ENCODE measurements at regions not wholly inside any gene's neighbourhood (a gene's known extent, or its start where the extent isn't known, plus 50 kb on each side); places are given as distances from the start of the nearest gene placed in this dataset.

- H3K9me3 ChIP-seq, result no peaks in the 10 kb centered on the region
- WGBS, 2 donors, result 63 to 67% methylated on average over 2 of the region's 2 CpGs
- no peak overlapping the region for H3K27ac ChIP-seq
- no peaks in the 10 kb centered on the region for H3K27me3 ChIP-seq
- TF ChIP-seq CTCF (IDR thresholded peaks at IDR 0.05), result no peak
- no peak for TF ChIP-seq POLR2A (IDR thresholded peaks at IDR 0.05)
- H3K4me3 ChIP-seq, result no peak overlapping the region
- no peak for DNase-seq
- intact Hi-C loops (cut with DNase I; ENCODE audit: low total_unique reads), result no loop called here
- H3K36me3 ChIP-seq (ENCODE audit: low read depth, missing control alignments), result no peaks in the 10 kb centered on the region
- H3K4me1 ChIP-seq, result peaks cover 22% of the 10 kb centered on the region
Measured at GRCh38 chr12:123054371-123054770, 73.9 kb downstream of the ARL6IP4 start.

GRCh38 chr12:123051556-123051955 lies 71.1 kb downstream of the ARL6IP4 start:
- no peak overlapping the region for H3K27ac ChIP-seq
- H3K27me3 ChIP-seq, result no peaks in the 10 kb centered on the region
- DNase-seq, result no peak
- no peaks in the 10 kb centered on the region for H3K9me3 ChIP-seq
- no peaks in the 10 kb centered on the region for H3K36me3 ChIP-seq (ENCODE audit: low read depth, missing control alignments)
- intact Hi-C loops (cut with DNase I; ENCODE audit: low total_unique reads), result no loop called here
- H3K4me1 ChIP-seq, result peaks cover 11% of the 10 kb centered on the region
- TF ChIP-seq POLR2A (IDR thresholded peaks at IDR 0.05) (no peak), CTCF (IDR thresholded peaks at IDR 0.05) (no peak)
- H3K4me3 ChIP-seq, result no peak overlapping the region
- WGBS, 2 donors, result 55 to 71% methylated on average over 3 of the region's 3 CpGs

DNA sequence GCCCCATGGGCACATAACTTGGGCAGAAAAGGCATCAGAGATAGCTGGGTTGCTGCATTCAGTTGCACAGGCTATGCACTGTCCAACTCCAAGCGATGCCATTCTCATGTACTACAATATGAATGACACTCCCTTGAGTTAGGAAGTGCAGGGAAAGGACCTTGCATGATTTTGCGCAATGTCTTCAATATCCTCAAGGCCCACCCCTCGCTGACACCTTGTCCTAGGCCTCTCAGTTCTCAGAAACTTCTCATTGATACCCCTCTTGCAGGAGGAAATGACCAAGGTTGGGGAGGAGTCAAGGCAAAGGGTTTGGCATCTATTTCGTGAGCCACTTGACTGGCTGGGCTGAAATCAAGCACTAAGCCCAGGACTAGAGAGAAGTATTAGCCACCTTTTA lies 70.4 kb downstream of the ARL6IP4 start:
- H3K4me1 ChIP-seq, result peaks cover 8% of the 10 kb centered on the region
- no peaks in the 10 kb centered on the region for H3K9me3 ChIP-seq
- 80 to 88% methylated on average over 4 of the region's 4 CpGs for WGBS, 2 donors
- no peak overlapping the region for H3K4me3 ChIP-seq
- intact Hi-C loops (cut with DNase I; ENCODE audit: low total_unique reads), result no loop called here
- no peak for DNase-seq
- no peaks in the 10 kb centered on the region for H3K36me3 ChIP-seq (ENCODE audit: low read depth, missing control alignments)
- no peak for TF ChIP-seq CTCF (IDR thresholded peaks at IDR 0.05)
- TF ChIP-seq POLR2A (IDR thresholded peaks at IDR 0.05), result no peak
- no peak overlapping the region for H3K27ac ChIP-seq
- H3K27me3 ChIP-seq, result no peaks in the 10 kb centered on the region

GRCh38 chr12:123050331-123050831 lies 69.9 kb downstream of the ARL6IP4 start:
- no peaks in the 10 kb centered on the region for H3K9me3 ChIP-seq
- peaks cover 9% of the 10 kb centered on the region for H3K4me1 ChIP-seq
- TF ChIP-seq CTCF (IDR thresholded peaks at IDR 0.05) (no peak), POLR2A (IDR thresholded peaks at IDR 0.05) (no peak)
- intact Hi-C loops (cut with DNase I; ENCODE audit: low total_unique reads), result no loop called here
- no peaks in the 10 kb centered on the region for H3K36me3 ChIP-seq (ENCODE audit: low read depth, missing control alignments)
- peak overlapping the region in 1 of 2 donors; percentile 15 for H3K27ac ChIP-seq
- no peaks in the 10 kb centered on the region for H3K27me3 ChIP-seq
- WGBS, 2 donors, result 51 to 64% methylated on average over 4 to 6 of the region's 6 CpGs
- DNase-seq, result peak; percentile 47
- no peak overlapping the region for H3K4me3 ChIP-seq
